VCaP (cell line): ENCODE measurements at regions not wholly inside any gene's neighbourhood (a gene's known extent, or its start where the extent isn't known, plus 50 kb on each side); places are given as distances from the start of the nearest gene placed in this dataset.

Experiments used
- H3K27ac ChIP-seq: fragments of 450-650 bp; 2 replicates; pipeline ENCODE4 v1.5.1; 2017
- TF ChIP-seq, protein P1 (sequence below): fragments of 450-650 bp; conservative IDR thresholded peaks from 2 replicates; pipeline ENCODE4 v1.5.1; 2017; ENCODE audit warnings: mild to moderate bottlenecking, moderate library complexity

DNA sequence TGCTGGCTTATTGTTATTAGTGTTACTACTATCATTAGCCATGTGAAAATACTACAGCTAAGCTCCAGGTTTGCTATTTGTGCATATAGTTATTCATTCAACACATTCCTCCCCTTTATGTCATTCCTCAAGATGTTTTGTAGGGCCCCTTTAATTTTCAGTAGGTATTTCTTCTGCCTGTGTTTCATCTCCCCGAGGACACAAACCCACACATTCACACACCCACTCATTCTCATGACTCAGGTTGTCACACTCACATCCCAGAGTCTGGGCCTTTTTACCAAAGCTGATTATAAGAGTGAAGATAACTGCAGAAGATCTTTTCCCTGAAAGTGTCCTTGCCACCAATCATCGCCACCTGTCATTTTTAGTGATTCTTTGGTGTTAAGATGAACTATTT, 68.6 kb upstream of the SPOPL start:
- TF ChIP-seq, protein P1, sequence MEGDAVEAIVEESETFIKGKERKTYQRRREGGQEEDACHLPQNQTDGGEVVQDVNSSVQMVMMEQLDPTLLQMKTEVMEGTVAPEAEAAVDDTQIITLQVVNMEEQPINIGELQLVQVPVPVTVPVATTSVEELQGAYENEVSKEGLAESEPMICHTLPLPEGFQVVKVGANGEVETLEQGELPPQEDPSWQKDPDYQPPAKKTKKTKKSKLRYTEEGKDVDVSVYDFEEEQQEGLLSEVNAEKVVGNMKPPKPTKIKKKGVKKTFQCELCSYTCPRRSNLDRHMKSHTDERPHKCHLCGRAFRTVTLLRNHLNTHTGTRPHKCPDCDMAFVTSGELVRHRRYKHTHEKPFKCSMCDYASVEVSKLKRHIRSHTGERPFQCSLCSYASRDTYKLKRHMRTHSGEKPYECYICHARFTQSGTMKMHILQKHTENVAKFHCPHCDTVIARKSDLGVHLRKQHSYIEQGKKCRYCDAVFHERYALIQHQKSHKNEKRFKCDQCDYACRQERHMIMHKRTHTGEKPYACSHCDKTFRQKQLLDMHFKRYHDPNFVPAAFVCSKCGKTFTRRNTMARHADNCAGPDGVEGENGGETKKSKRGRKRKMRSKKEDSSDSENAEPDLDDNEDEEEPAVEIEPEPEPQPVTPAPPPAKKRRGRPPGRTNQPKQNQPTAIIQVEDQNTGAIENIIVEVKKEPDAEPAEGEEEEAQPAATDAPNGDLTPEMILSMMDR, result no peak
- H3K27ac ChIP-seq, result no peak overlapping the region

DNA sequence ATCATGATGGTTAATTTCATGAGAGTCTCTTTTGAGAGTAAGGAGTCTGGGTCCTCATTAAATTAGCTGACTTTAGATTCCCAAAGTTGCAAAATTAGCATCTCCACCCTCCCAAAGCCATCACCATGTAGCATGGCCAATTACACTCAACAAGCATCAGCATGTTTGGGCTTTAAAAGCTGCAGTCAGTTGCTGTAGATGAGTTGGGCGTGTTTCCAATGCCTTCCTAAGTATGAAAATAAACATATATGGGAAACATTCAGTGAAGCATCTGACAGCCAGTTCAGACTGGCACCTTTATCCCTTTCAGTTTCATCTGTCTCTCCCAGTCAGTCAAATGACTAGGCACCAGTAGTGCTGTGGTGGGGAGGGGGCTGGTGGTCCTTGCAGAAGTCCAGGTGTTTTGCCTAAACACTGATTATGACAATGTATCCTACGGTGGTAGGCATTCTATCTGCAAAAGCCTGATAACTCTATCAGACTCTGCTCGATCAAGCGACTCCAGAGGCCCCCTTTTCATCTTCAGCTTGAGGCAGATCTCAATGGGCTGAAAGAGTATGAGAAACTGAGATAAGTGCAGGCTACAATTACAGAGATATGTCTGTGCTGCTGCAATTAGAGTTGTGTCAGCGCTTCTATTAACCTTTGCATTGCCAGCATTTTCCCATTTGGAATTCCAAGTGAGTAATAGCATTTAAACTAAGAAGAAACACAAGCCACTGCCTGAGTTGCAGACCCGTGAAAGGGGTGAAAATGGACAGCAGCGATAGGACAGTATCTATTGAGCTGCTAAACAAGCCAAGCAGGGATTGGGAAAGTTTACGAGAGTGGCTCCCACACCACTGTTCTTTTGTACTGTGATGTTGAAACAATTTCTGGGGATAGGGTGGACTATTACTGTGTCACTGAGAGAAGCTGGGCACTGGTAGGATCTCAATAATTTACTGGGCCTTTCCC, 67.3 kb upstream of the SPOPL start:
- TF ChIP-seq, protein P1, result no peak
- no peak overlapping the region for H3K27ac ChIP-seq

DNA sequence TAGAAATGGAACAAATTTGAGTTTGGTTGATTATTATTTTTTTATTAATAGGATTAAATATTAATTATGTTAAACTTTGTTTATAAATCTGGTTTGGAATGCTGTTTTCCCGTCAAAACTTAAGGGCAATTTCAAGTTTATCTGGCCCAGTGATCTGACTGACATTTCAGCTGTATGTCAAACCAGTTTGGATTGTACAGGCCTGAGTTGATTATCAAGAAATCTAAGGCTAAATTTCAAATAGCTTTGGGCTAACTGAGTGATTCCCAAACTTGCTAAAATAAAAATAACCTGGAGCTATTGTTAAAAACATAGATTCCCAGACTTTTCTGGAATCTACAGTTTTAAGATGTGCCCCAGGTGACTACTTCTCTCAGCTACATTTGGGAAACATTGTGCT, 65.9 kb upstream of the SPOPL start:
- TF ChIP-seq, protein P1, result no peak

DNA sequence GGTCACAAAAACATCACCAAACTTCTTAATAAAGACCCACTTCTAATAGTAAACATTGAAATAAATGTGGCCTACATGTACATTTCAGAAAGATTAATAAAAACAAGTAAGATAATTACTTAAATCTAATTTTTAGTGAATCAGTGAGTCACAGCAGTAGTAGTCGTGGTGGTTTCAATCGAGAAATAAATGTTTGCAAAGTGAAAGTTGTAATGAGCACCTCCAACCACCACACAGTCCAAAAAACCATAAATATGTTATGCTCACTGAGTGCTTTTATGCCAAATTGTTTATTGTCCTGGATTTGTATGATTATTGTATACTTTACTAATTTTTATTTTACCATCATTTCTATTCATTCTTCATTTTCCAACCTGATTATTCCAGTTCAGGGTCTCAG, 61.8 kb upstream of the SPOPL start:
- H3K27ac ChIP-seq, result no peak overlapping the region
- TF ChIP-seq, protein P1, result no peak

More for the DNA sequence above, 65.9 kb upstream of the SPOPL start:
- peak overlapping the region; percentile 2; the same call in 1 of the 2 replicates for H3K27ac ChIP-seq

DNA sequence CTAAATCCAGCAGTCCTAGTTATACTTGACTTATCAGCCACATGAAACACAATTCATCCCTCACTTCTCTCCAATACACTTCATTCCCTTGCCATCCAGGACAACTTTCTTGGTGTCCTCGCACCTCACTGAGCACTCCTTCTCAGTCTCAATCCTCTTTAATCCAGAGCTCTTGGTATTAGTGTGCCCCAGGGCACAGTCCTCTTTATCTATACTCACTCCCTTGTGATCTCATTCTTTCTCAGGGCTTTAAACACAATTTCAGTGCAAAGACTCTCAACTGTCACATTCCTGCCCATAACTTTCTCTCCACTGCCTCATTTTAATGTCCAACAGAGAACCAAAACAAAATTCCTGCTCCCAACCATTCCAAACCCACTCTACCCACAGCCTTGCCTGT, 60.8 kb upstream of the SPOPL start:
- TF ChIP-seq, protein P1, result no peak
- no peak overlapping the region for H3K27ac ChIP-seq

DNA sequence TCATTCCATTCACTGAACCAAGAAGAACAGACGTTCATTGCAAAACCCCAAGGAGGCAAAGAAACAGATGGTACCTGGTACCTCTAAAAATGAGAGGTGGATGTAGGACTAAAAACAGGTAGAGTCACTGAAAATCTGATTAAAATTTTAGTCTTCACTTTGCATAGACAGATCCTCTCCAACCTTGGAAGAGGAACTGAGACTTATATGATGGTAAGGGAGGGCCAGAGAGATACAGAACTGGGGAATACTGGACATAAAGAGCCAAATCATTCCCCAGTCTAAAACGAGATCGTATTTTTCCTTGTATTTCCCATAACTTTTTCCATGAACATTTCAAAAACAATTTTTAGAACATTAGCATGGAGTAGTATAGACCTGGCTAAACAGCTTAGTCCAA, 59.7 kb upstream of the SPOPL start:
- TF ChIP-seq, protein P1, result no peak

DNA sequence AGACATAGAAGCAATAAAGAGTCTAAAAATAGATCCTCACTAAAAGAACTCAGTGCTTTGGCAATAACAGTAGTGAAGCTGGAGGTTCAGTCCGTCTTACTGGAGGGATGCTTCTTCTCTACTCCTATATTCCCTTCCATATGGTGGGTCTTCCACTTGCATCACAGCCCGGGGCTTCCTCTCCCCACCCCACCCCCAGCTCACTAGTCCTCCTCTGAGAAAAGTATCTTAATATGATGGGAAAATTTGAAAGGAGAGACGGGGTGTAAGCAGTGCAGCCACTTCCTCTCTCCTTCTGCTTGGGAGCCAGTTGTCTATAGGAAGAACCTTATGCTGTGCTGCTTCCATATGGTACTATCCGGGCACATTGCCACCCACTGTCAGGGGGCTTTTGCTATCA, 57.2 kb upstream of the SPOPL start:
- H3K27ac ChIP-seq, result no peak overlapping the region
- TF ChIP-seq, protein P1, result no peak

More for the DNA sequence above, 59.7 kb upstream of the SPOPL start:
- no peak overlapping the region for H3K27ac ChIP-seq
